GM21717 (cell line): ENCODE measurements at regions not wholly inside any gene's neighbourhood (a gene's known extent, or its start where the extent isn't known, plus 50 kb on each side); places are given as distances from the start of the nearest gene placed in this dataset.

Experiments used
- ATAC-seq: cut with Tn5 transposase; IDR thresholded peaks from one replicate; pipeline ENCODE4 v1.9.1; 2021; ENCODE audit warnings: mild to moderate bottlenecking, moderate library complexity; ENCODE audit not compliant: unreplicated experiment

GRCh38 chr10:124267231-124267885 lies 151.4 kb downstream of the OAT start:
- ATAC-seq = no peak

- no peak for ATAC-seq
Measured at GRCh38 chr10:124266468-124267230, 152.1 kb downstream of the OAT start.

GRCh38 chr10:124265776-124266467 lies 152.8 kb downstream of the OAT start:
- ATAC-seq = no peak

- no peak for ATAC-seq
Measured at GRCh38 chr10:124265391-124265745, 153.4 kb downstream of the OAT start.

- no peak for ATAC-seq
Measured at GRCh38 chr10:124264711-124265390, 153.9 kb downstream of the OAT start.

- ATAC-seq = no peak
Measured at GRCh38 chr10:124264271-124264670, 154.5 kb downstream of the OAT start.

GRCh38 chr10:124263726-124264125 lies 155.0 kb downstream of the OAT start:
- no peak for ATAC-seq

GRCh38 chr10:124262971-124263370 lies 155.8 kb downstream of the OAT start:
- no peak for ATAC-seq

GRCh38 chr10:124262234-124262865 lies 156.4 kb downstream of the OAT start:
- no peak for ATAC-seq

GRCh38 chr10:124259139-124259825 lies 159.4 kb downstream of the OAT start:
- ATAC-seq = no peak

GRCh38 chr10:124257781-124258180 lies 160.9 kb downstream of the OAT start:
- ATAC-seq = no peak

- ATAC-seq = no peak
Measured at GRCh38 chr10:124256151-124256550, 162.6 kb downstream of the OAT start.

GRCh38 chr10:124255556-124255955 lies 162.2 kb upstream of the CHST15 start:
- ATAC-seq = no peak

- no peak for ATAC-seq
Measured at GRCh38 chr10:124254490-124254889, 161.1 kb upstream of the CHST15 start.

- ATAC-seq = no peak
Measured at GRCh38 chr10:124253006-124253405, 159.6 kb upstream of the CHST15 start.

- no peak for ATAC-seq
Measured at GRCh38 chr10:124252097-124252715, 158.8 kb upstream of the CHST15 start.

- no peak for ATAC-seq
Measured at GRCh38 chr10:124251317-124252065, 158.1 kb upstream of the CHST15 start.

GRCh38 chr10:124250506-124250905 lies 157.1 kb upstream of the CHST15 start:
- no peak for ATAC-seq

GRCh38 chr10:124249812-124250432 lies 156.5 kb upstream of the CHST15 start:
- no peak for ATAC-seq
